GM12878 (cell line): ENCODE measurements at regions not wholly inside any gene's neighbourhood (a gene's known extent, or its start where the extent isn't known, plus 50 kb on each side); places are given as distances from the start of the nearest gene placed in this dataset.

ENCODE experiments used
- ATAC-seq: fragments of 200-7000 bp; cut with Tn5 transposase; 3 replicates; pipeline ENCODE4 v1.9.1; 2020; ENCODE audit warnings: mild to moderate bottlenecking, moderate library complexity
- BruUV-seq: library from RNA; stranded (reverse); fragments of 400-500 nt; replicated peaks from 2 replicates; lab custom pipeline; 2021; lab: Mats Ljungman, UMichigan
- CTCF ChIA-PET: fragments of 300-600 bp; sonication (Branson Sonifier 250); formaldehyde crosslinking; extraction: SDS; loops from one replicate; lab custom pipeline; 2021; ENCODE audit warnings: inconsistent platforms; lab: Yijun Ruan, JAX
- POLR2A ChIA-PET: fragments of 350-600 bp; formaldehyde crosslinking; extraction: SDS; loops from one replicate; lab custom pipeline; 2021; ENCODE audit warnings: inconsistent platforms; lab: Charles Lee
- RAD21 ChIA-PET: fragments of 300-600 bp; sonication (Branson Sonifier 250); formaldehyde crosslinking; loops from one replicate; lab custom pipeline; 2023; ENCODE audit warnings: antibody characterized with exemption; ENCODE audit not compliant: unreplicated experiment; lab: Charles Lee
- SMC1A ChIA-PET: fragments of 300-600 bp; sonication (Branson Sonifier 250); formaldehyde crosslinking; loops from one replicate; lab custom pipeline; 2023; ENCODE audit not compliant: unreplicated experiment, uncharacterized antibody; lab: Charles Lee
- DNase-seq: peaks from one replicate; pipeline ENCODE4 v3.0.0-alpha.2; 2011; ENCODE audit warnings: low read depth, low spot score
- FAIRE-seq: peaks from 3 replicates; lab custom pipeline; 2011; peaks lifted over from hg19 to GRCh38; lab: Jason Lieb, UNC
- H2AFZ ChIP-seq: 2 replicates; pipeline ENCODE4 v1.6.0; 2011; ENCODE audit warnings: low read depth, low read length, control low read depth; ENCODE audit not compliant: control insufficient read depth
- H3K27ac ChIP-seq: 2 replicates; pipeline ENCODE4 v1.5.1; 2011; ENCODE audit warnings: control low read depth; ENCODE audit not compliant: control insufficient read depth, insufficient read depth
- H3K27me3 ChIP-seq, 2 experiments: replicated peaks in 1 of 2; 2 replicates each; pipeline versions ENCODE4 v1.6.0 to v1.6.1; 2011; ENCODE audit warnings: low read length in 1 of 2; ENCODE audit not compliant: control insufficient read depth in 2 of 2, insufficient read depth in 2 of 2
- H3K36me3 ChIP-seq, 2 experiments: 2 replicates each; pipeline ENCODE4 v1.5.1; 2011; ENCODE audit warnings: low read length in 1 of 2; ENCODE audit not compliant: control insufficient read depth in 2 of 2, insufficient read depth in 2 of 2
- H3K4me1 ChIP-seq: 2 replicates; pipeline ENCODE4 v1.6.1; 2011; ENCODE audit warnings: mild to moderate bottlenecking, low read length, moderate library complexity, mixed read lengths; ENCODE audit not compliant: control insufficient read depth, insufficient read depth
- H3K4me2 ChIP-seq: 2 replicates; pipeline ENCODE4 v1.6.0; 2011; ENCODE audit warnings: control low read depth; ENCODE audit not compliant: control insufficient read depth, insufficient read depth
- H3K4me3 ChIP-seq: fragments of 200-600 bp; sonication (generic); 2 replicates; pipeline ENCODE4 v1.5.1; 2016
- H3K79me2 ChIP-seq: 2 replicates; pipeline ENCODE4 v1.6.0; 2011; ENCODE audit warnings: low read length; ENCODE audit not compliant: control insufficient read depth, insufficient read depth
- H3K9ac ChIP-seq: 2 replicates; pipeline ENCODE4 v1.8.0; 2011; ENCODE audit warnings: low read length, control low read depth, mixed read lengths; ENCODE audit not compliant: control insufficient read depth, insufficient read depth
- H3K9me3 ChIP-seq: replicated peaks from 3 replicates; pipeline ENCODE4 v1.5.1; 2011; ENCODE audit warnings: mild to moderate bottlenecking, low read length; ENCODE audit not compliant: control insufficient read depth, insufficient read depth
- H4K20me1 ChIP-seq: 2 replicates; pipeline ENCODE4 v1.6.0; 2011; ENCODE audit not compliant: control insufficient read depth, insufficient read depth
- ATF2 ChIP-seq: IDR thresholded peaks from 2 replicates; pipeline ENCODE4 v1.6.1; 2012; ENCODE audit warnings: low read length, inconsistent platforms
- CBX3 ChIP-seq: fragments of 200-600 bp; sonication (generic); IDR thresholded peaks from 2 replicates; pipeline ENCODE4 v1.6.1; 2016; ENCODE audit warnings: low read depth, borderline replicate concordance
- CHD4 ChIP-seq: fragments of 200-600 bp; sonication (generic); IDR thresholded peaks from 2 replicates; pipeline ENCODE4 v1.6.1; 2016; ENCODE audit warnings: mild to moderate bottlenecking
- EGR1 ChIP-seq, 2 experiments: IDR thresholded peaks; 1 replicate in 1 of 2; 2 replicates in 1 of 2; pipeline ENCODE4 v1.6.1; 2011 to 2012; ENCODE audit warnings: low read depth in 2 of 2, low read length in 2 of 2, borderline replicate concordance in 1 of 2, mild to moderate bottlenecking in 1 of 2, moderate library complexity in 1 of 2
- ETV6 ChIP-seq, 2 experiments: fragments of 450-650 bp in 1 of 2; IDR thresholded peaks in 1 of 2; conservative IDR thresholded peaks in 1 of 2; 2 replicates each; pipeline ENCODE4 v1.6.1; 2014; ENCODE audit warnings: antibody characterized with exemption in 1 of 2, borderline replicate concordance in 1 of 2, low read depth in 1 of 2, mild to moderate bottlenecking in 1 of 2, moderate library complexity in 1 of 2
- IKZF1 ChIP-seq: fragments of 450-650 bp; conservative IDR thresholded peaks from 2 replicates; pipeline ENCODE4 v1.6.1; 2017; ENCODE audit warnings: antibody characterized with exemption, mild to moderate bottlenecking
- IKZF2 ChIP-seq, 2 experiments: fragments of 450-650 bp; IDR thresholded peaks; 2 replicates each; pipeline ENCODE4 v1.6.1; 2017; ENCODE audit warnings: mild to moderate bottlenecking in 2 of 2, moderate library complexity in 2 of 2
- POU2F2 ChIP-seq: IDR thresholded peaks from 3 replicates; pipeline ENCODE4 v1.6.1; 2011; ENCODE audit warnings: low read depth, mild to moderate bottlenecking, low read length, borderline replicate concordance
- RAD21 ChIP-seq: IDR thresholded peaks from 2 replicates; pipeline ENCODE4 v1.6.1; 2011; ENCODE audit warnings: mild to moderate bottlenecking, low read depth, low read length, moderate library complexity; ENCODE audit not compliant: insufficient read depth
- RBBP5 ChIP-seq: fragments of 200-600 bp; sonication (generic); conservative IDR thresholded peaks from 2 replicates; pipeline ENCODE4 v1.6.1; 2016
- RELB ChIP-seq: fragments of 450-650 bp; IDR thresholded peaks from 2 replicates; pipeline ENCODE4 v1.6.1; 2017; ENCODE audit warnings: low read depth, mild to moderate bottlenecking, moderate library complexity
- SKIL ChIP-seq: fragments of 450-650 bp; IDR thresholded peaks from 2 replicates; pipeline ENCODE4 v1.6.1; 2017; ENCODE audit warnings: mild to moderate bottlenecking, low read depth, inconsistent platforms; ENCODE audit not compliant: poor library complexity, severe bottlenecking
- SMAD1 ChIP-seq: fragments of 450-650 bp; IDR thresholded peaks from 2 replicates; pipeline ENCODE4 v1.6.1; 2018; ENCODE audit warnings: mild to moderate bottlenecking, low read depth; ENCODE audit not compliant: partially characterized antibody
- SREBF2 ChIP-seq: IDR thresholded peaks from 2 replicates; pipeline ENCODE4 v1.6.1; 2012; ENCODE audit warnings: mild to moderate bottlenecking, low read length
- SUPT20H ChIP-seq: IDR thresholded peaks from 2 replicates; pipeline ENCODE4 v1.6.1; 2011; ENCODE audit warnings: low read depth, mild to moderate bottlenecking, low read length, moderate library complexity, borderline replicate concordance; ENCODE audit not compliant: control insufficient read depth
- TARDBP ChIP-seq: IDR thresholded peaks from 2 replicates; pipeline ENCODE4 v1.6.1; 2016; ENCODE audit warnings: borderline replicate concordance
- WGBS: methylation state at CpG from one replicate; pipeline ENCODE4 v1.1.6; 2016; ENCODE audit warnings: low lambda C conversion rate; ENCODE audit not compliant: insufficient replicate concordance, insufficient coverage; ENCODE audit errors: missing lambda C conversion rate; 5-methylcytosine and 5-hydroxymethylcytosine counted together
- in situ Hi-C: fragments of 300-500 bp; cut with MboI; formaldehyde crosslinking; loops from 9 replicates; pipeline ENCODE4 v1.14.3; 2018; ENCODE audit warnings: mixed read lengths
- intact Hi-C: fragments of 100-400 bp; cut with micrococcal nuclease; formaldehyde crosslinking; loops from one replicate; pipeline ENCODE4 v1.14.2; 2022; ENCODE audit not compliant: unreplicated experiment

GRCh38 chr15:96600350-96600749, 269.9 kb downstream of the NR2F2 start:
- BruUV-seq: no TSS peak
- ChIA-PET RAD21 (no interaction called here), POLR2A (no interaction called here), SMC1A (no interaction called here), CTCF (no interaction called here)
- Histone ChIP-seq H4K20me1 (no peaks in the 10 kb centered on the region), H3K4me3 (no peak overlapping the region), H3K27me3 (no peaks in the 10 kb centered on the region), H3K4me2 (no peak overlapping the region), H3K27ac (no peak overlapping the region), H3K79me2 (no peaks in the 10 kb centered on the region), H3K36me3 (no peaks in the 10 kb centered on the region), H3K4me1 (no peaks in the 10 kb centered on the region), H3K9me3 (no peaks in the 10 kb centered on the region), H2AFZ (no peak overlapping the region), H3K9ac (no peak overlapping the region)
- in situ Hi-C loops (no loop called here), intact Hi-C loops (no loop called here)
- 34% methylated on average over 4 of the region's 4 CpGs for WGBS
- DNase-seq (no peak), ATAC-seq (no peak), FAIRE-seq (no peak)
- no peak for TF ChIP-seq RBBP5
- TF ChIP-seq CBX3: no peak
- TF ChIP-seq ATF2: no peak
- no peak for TF ChIP-seq RELB
- no peak for TF ChIP-seq POU2F2
- no peak for TF ChIP-seq RAD21
- no peak for TF ChIP-seq SUPT20H
- no peak for TF ChIP-seq EGR1 (IDR thresholded peaks at IDR 0.05; ENCODE audit: borderline replicate concordance in 1 of 2, low read depth in 2 of 2, low read length in 2 of 2)
- TF ChIP-seq CHD4: no peak
- TF ChIP-seq SKIL: no peak
- no peak for TF ChIP-seq ETV6 (conservative IDR thresholded peaks at IDR 0.05 in 1 of 2, IDR thresholded peaks at IDR 0.05 in 1 of 2; ENCODE audit: borderline replicate concordance in 1 of 2, low read depth in 1 of 2)
- TF ChIP-seq SREBF2: no peak
- no peak for TF ChIP-seq SMAD1
- no peak for TF ChIP-seq IKZF2 (IDR thresholded peaks at IDR 0.05)
- no peak for TF ChIP-seq TARDBP
- no peak for TF ChIP-seq IKZF1
